MM.1S (cell line): ENCODE measurements at regions not wholly inside any gene's neighbourhood (a gene's known extent, or its start where the extent isn't known, plus 50 kb on each side); places are given as distances from the start of the nearest gene placed in this dataset.

Source experiments
- DNase-seq: peaks from one replicate; pipeline ENCODE4 v3.0.0-alpha.2; 2015
- H2AFZ ChIP-seq: fragments of 300-600 bp; sonication (generic); 2 replicates; pipeline ENCODE4 v1.6.0; 2016; ENCODE audit warnings: antibody characterized with exemption, low read length
- H3F3A ChIP-seq: fragments of 300-600 bp; sonication (generic); 2 replicates; pipeline ENCODE4 v1.6.1; 2016; ENCODE audit warnings: mild to moderate bottlenecking, antibody characterized with exemption, low read length, moderate library complexity, mixed read lengths; ENCODE audit not compliant: insufficient read depth
- H3K27ac ChIP-seq: fragments of 300-600 bp; sonication (generic); 2 replicates; pipeline ENCODE4 v1.5.1; 2016; ENCODE audit warnings: mild to moderate bottlenecking, low read length
- H3K27me3 ChIP-seq: fragments of 300-600 bp; sonication (generic); replicated peaks from 2 replicates; pipeline ENCODE4 v1.6.0; 2016; ENCODE audit warnings: low read length; ENCODE audit not compliant: insufficient read depth
- H3K36me3 ChIP-seq: fragments of 300-600 bp; sonication (generic); replicated peaks from 2 replicates; pipeline ENCODE4 v1.6.1; 2016; ENCODE audit warnings: mild to moderate bottlenecking, low read length, mixed read lengths; ENCODE audit not compliant: insufficient read depth
- H3K4me1 ChIP-seq: fragments of 300-600 bp; sonication (generic); 2 replicates; pipeline ENCODE4 v1.6.1; 2016; ENCODE audit warnings: low read length, mixed read lengths
- H3K4me2 ChIP-seq: fragments of 300-600 bp; sonication (generic); 2 replicates; pipeline ENCODE4 v1.6.0; 2016; ENCODE audit warnings: low read depth, low read length
- H3K4me3 ChIP-seq: fragments of 300-600 bp; sonication (generic); 2 replicates; pipeline ENCODE4 v1.5.1; 2016; ENCODE audit warnings: low read length, mixed read lengths
- H3K79me2 ChIP-seq: fragments of 300-600 bp; sonication (generic); 2 replicates; pipeline ENCODE4 v1.6.1; 2016; ENCODE audit warnings: mixed run types, low read length, mixed read lengths
- H3K9ac ChIP-seq: fragments of 300-600 bp; sonication (generic); 2 replicates; pipeline ENCODE4 v1.6.1; 2016; ENCODE audit warnings: low read length, mixed read lengths
- H3K9me2 ChIP-seq: fragments of 300-600 bp; sonication (generic); replicated peaks from 2 replicates; pipeline ENCODE4 v1.6.1; 2016; ENCODE audit warnings: mild to moderate bottlenecking, low read length, mixed read lengths; ENCODE audit not compliant: insufficient read depth
- H3K9me3 ChIP-seq: fragments of 300-600 bp; sonication (generic); replicated peaks from 2 replicates; pipeline ENCODE4 v1.6.1; 2016; ENCODE audit warnings: mild to moderate bottlenecking, low read length, mixed read lengths; ENCODE audit not compliant: insufficient read depth
- H4K20me1 ChIP-seq: fragments of 300-600 bp; sonication (generic); 2 replicates; pipeline ENCODE4 v1.6.1; 2016; ENCODE audit warnings: mild to moderate bottlenecking, low read length, moderate library complexity, mixed read lengths; ENCODE audit not compliant: insufficient read depth
- EZH2 ChIP-seq: fragments of 300-600 bp; sonication (generic); optimal IDR thresholded peaks from 2 replicates; pipeline ENCODE3; 2017; ENCODE audit warnings: low read depth, mild to moderate bottlenecking, antibody characterized with exemption, low read length, mixed read lengths
- EZH2phosphoT487 ChIP-seq: fragments of 300-600 bp; sonication (generic); IDR thresholded peaks from 2 replicates; pipeline ENCODE4 v1.6.1; 2018; ENCODE audit warnings: antibody characterized with exemption, low read length
- TF ChIP-seq, protein P1 (sequence below): fragments of 300-600 bp; sonication (generic); IDR thresholded peaks from 2 replicates; pipeline ENCODE4 v1.5.1; 2016; ENCODE audit warnings: antibody characterized with exemption, low read length, mixed read lengths

DNA sequence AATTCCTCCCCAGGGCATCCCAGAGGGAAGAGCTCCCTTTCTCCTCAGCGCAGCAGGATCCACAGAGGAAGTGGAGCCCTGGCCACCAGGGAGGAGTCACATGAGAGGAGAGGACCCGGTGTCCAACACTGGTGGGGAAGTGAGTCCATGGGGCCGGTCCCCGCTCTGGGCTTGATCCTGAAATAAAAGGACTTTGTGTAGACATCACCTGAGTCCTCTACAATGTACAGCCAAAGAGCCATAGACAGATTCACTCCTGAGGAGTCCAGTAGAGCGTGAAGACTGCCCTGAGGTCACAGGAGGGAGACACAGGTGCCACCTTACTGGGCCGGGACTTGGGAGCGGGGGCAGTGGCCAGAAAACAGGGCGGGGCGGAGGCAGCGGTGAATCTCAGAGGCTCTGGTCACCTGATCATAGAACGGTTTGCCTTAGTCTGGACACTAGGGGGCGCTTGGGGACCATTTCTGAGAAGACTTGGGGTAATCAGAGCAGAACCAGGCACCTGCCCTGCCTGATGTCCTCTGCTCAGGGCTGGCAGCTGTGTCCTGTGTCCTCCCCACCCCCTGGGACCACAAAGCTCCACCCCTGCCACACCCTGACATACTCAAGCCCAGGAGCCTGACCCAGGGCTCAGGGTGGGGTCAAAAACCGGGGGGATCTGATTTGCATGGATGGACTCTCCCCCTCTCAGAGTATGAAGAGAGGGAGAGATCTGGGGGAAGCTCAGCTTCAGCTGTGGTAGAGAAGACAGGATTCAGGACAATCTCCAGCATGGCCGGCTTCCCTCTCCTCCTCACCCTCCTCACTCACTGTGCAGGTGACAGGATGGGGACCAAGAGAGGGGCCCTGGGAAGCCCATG is 112.7 kb downstream of the VPREB1 start:
- Histone ChIP-seq H3K9me3 (no peaks in the 10 kb centered on the region), H3K9ac (0 out of 2 replicates have a peak overlapping the region, but pooled peaks have one; percentile 16), H3F3A (no peaks in the 10 kb centered on the region), H3K4me2 (peak overlapping the region; percentile 62; the same call in 1 of the 2 replicates), H3K4me3 (peak overlapping the region; percentile 4; the same call in 1 of the 2 replicates), H3K27ac (no peak overlapping the region), H3K9me2 (no peaks in the 10 kb centered on the region), H3K27me3 (no peaks in the 10 kb centered on the region), H3K4me1 (peaks cover 1% of the 10 kb centered on the region), H2AFZ (peak overlapping the region; percentile 62), H3K79me2 (no peaks in the 10 kb centered on the region), H3K36me3 (no peaks in the 10 kb centered on the region), H4K20me1 (no peaks in the 10 kb centered on the region)
- peak; percentile 93 for DNase-seq
- TF ChIP-seq, protein P1, sequence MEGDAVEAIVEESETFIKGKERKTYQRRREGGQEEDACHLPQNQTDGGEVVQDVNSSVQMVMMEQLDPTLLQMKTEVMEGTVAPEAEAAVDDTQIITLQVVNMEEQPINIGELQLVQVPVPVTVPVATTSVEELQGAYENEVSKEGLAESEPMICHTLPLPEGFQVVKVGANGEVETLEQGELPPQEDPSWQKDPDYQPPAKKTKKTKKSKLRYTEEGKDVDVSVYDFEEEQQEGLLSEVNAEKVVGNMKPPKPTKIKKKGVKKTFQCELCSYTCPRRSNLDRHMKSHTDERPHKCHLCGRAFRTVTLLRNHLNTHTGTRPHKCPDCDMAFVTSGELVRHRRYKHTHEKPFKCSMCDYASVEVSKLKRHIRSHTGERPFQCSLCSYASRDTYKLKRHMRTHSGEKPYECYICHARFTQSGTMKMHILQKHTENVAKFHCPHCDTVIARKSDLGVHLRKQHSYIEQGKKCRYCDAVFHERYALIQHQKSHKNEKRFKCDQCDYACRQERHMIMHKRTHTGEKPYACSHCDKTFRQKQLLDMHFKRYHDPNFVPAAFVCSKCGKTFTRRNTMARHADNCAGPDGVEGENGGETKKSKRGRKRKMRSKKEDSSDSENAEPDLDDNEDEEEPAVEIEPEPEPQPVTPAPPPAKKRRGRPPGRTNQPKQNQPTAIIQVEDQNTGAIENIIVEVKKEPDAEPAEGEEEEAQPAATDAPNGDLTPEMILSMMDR: peak; percentile 71
- TF ChIP-seq EZH2phosphoT487: no peak

DNA sequence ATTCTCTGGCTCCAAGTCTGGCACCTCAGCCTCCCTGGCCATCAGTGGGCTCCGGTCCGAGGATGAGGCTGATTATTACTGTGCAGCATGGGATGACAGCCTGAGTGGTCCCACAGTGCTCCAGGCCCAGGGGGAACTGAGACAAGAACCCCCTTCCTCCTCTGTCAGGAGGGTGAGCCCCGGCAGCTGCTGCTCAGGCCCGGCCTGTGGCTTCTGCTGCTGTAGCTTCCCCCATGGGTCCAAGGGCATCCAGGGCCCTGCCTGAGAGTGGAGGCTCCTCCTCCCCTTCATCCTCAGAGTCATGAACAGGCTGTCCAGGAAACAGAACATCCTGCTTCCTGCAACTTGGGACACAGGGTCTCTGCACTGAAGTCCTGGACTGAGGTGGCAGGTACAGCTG is 113.6 kb downstream of the VPREB1 start:
- DNase-seq: no peak
- Histone ChIP-seq H3K27ac (no peak overlapping the region), H3F3A (no peaks in the 10 kb centered on the region), H3K36me3 (no peaks in the 10 kb centered on the region), H3K4me1 (no peaks in the 10 kb centered on the region; the same call in 1 of the 2 replicates), H3K9ac (no peak overlapping the region), H3K79me2 (no peaks in the 10 kb centered on the region), H3K4me2 (no peak overlapping the region), H2AFZ (no peak overlapping the region), H3K4me3 (no peak overlapping the region), H4K20me1 (no peaks in the 10 kb centered on the region), H3K9me2 (no peaks in the 10 kb centered on the region), H3K9me3 (no peaks in the 10 kb centered on the region), H3K27me3 (no peaks in the 10 kb centered on the region)
- TF ChIP-seq EZH2 (no peak), EZH2phosphoT487 (no peak)
- TF ChIP-seq, protein P1: no peak

DNA sequence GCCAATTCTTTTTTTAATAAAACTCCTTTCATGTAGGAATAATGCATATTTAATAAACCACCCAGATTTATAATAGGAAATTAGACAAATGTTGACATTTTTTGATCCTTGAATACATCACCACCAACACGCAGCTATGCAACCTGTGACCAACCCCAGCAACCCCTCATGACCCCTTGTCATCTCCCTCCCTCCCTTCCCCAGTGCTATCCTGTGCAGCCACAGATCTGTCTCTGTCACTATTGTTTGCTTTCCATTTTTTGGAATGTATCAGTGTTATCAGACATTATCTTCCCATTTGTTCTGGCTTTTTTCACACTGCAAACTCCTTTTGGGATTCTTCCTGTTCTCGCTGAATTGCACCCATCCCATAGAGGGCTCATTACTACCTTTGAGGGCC is 114.1 kb downstream of the VPREB1 start:
- H3K9me3 ChIP-seq: no peaks in the 10 kb centered on the region
- no peak for DNase-seq
- no peaks in the 10 kb centered on the region; the same call in 1 of the 2 replicates for H3K4me1 ChIP-seq
- H3K9ac ChIP-seq: no peak overlapping the region
- H3F3A ChIP-seq: no peaks in the 10 kb centered on the region
- H3K9me2 ChIP-seq: no peaks in the 10 kb centered on the region
- TF ChIP-seq EZH2phosphoT487: no peak
- no peak for TF ChIP-seq EZH2
- TF ChIP-seq, protein P1: no peak
- no peak overlapping the region for H2AFZ ChIP-seq
- no peaks in the 10 kb centered on the region for H3K79me2 ChIP-seq
- H4K20me1 ChIP-seq: no peaks in the 10 kb centered on the region
- H3K27ac ChIP-seq: no peak overlapping the region
- no peak overlapping the region for H3K4me2 ChIP-seq
- no peak overlapping the region for H3K4me3 ChIP-seq
- H3K27me3 ChIP-seq: no peaks in the 10 kb centered on the region
- H3K36me3 ChIP-seq: no peaks in the 10 kb centered on the region
